GM18870 (cell line): ENCODE measurements at regions not wholly inside any gene's neighbourhood (a gene's known extent, or its start where the extent isn't known, plus 50 kb on each side); places are given as distances from the start of the nearest gene placed in this dataset.
"Not testable (repeated sequence)": the region's sequence is repeated elsewhere in the genome, so short reads cannot be mapped to it uniquely, and the experiment has no call there.

Experiments used
- ATAC-seq: cut with Tn5 transposase; IDR thresholded peaks from one replicate; pipeline ENCODE4 v1.9.1; 2021; ENCODE audit warnings: moderate library complexity; ENCODE audit not compliant: unreplicated experiment

- ATAC-seq, result no peak
Observed at GRCh38 chrX:3815896-3816664, 102.6 kb upstream of the PRKX start.

- ATAC-seq, result no peak
Observed at GRCh38 chrX:3811331-3812311, 98.2 kb upstream of the PRKX start.

- no peak for ATAC-seq
Observed at GRCh38 chrX:3807906-3808305, 94.5 kb upstream of the PRKX start.

GRCh38 chrX:3806630-3807029 lies 93.2 kb upstream of the PRKX start:
- no peak for ATAC-seq

GRCh38 chrX:3803713-3804112 lies 90.3 kb upstream of the PRKX start:
- ATAC-seq, result no peak

- no peak for ATAC-seq
Observed at GRCh38 chrX:3803305-3803704, 89.9 kb upstream of the PRKX start.

GRCh38 chrX:3795411-3795810 lies 82.0 kb upstream of the PRKX start:
- not testable (repeated sequence) for ATAC-seq

GRCh38 chrX:3791449-3791848 lies 78.0 kb upstream of the PRKX start:
- ATAC-seq, result no peak

- no peak for ATAC-seq
Observed at GRCh38 chrX:3788494-3789233, 75.2 kb upstream of the PRKX start.

GRCh38 chrX:3787856-3788255 lies 74.4 kb upstream of the PRKX start:
- ATAC-seq, result no peak

- not testable (repeated sequence) for ATAC-seq
Observed at GRCh38 chrX:3785822-3786221, 72.4 kb upstream of the PRKX start.

GRCh38 chrX:3780564-3780963 lies 67.1 kb upstream of the PRKX start:
- ATAC-seq, result no peak

- ATAC-seq, result no peak
Observed at GRCh38 chrX:3779546-3779945, 66.1 kb upstream of the PRKX start.

- no peak for ATAC-seq
Observed at GRCh38 chrX:3777416-3777815, 64.0 kb upstream of the PRKX start.

GRCh38 chrX:3771766-3772165 lies 58.3 kb upstream of the PRKX start:
- no peak for ATAC-seq

- ATAC-seq, result no peak
Observed at GRCh38 chrX:3768881-3769280, 55.4 kb upstream of the PRKX start.
